ENCODE measurements at regions not wholly inside any gene's neighbourhood (a gene's known extent, or its start where the extent isn't known, plus 50 kb on each side); places are given as distances from the start of the nearest gene placed in this dataset.
"Not testable (repeated sequence)": the region's sequence is repeated elsewhere in the genome, so short reads cannot be mapped to it uniquely, and the experiment has no call there.

GRCh38 chr6:159522877-159523547 is 170.0 kb downstream of the SOD2 start:
- no peak for DNase-seq

GRCh38 chr6:159521962-159522361 is 171.1 kb downstream of the SOD2 start:
- no peak for DNase-seq

- DNase-seq: no peak
Observed at GRCh38 chr6:159520002-159520401, 173.0 kb downstream of the SOD2 start.

GRCh38 chr6:159515811-159516210 is 177.2 kb downstream of the SOD2 start:
- not testable (repeated sequence) for DNase-seq

GRCh38 chr6:159513914-159514313 is 179.1 kb downstream of the SOD2 start:
- no peak for DNase-seq

- no peak for DNase-seq
Observed at GRCh38 chr6:159513074-159513720, 179.8 kb downstream of the SOD2 start.

GRCh38 chr6:159512571-159512970 is 180.5 kb downstream of the SOD2 start:
- no peak for DNase-seq

GRCh38 chr6:159512104-159512503 is 180.9 kb downstream of the SOD2 start:
- no peak for DNase-seq

- no peak for DNase-seq
Observed at GRCh38 chr6:159510141-159510540, 182.9 kb downstream of the SOD2 start.

GRCh38 chr6:159508931-159509330 is 184.1 kb downstream of the SOD2 start:
- no peak for DNase-seq

- DNase-seq: no peak
Observed at GRCh38 chr6:159506048-159506447, 187.0 kb downstream of the SOD2 start.

GRCh38 chr6:159505140-159505922 is 187.7 kb downstream of the SOD2 start:
- DNase-seq: no peak

- DNase-seq: no peak
Observed at GRCh38 chr6:159501558-159501957, 191.5 kb downstream of the SOD2 start.

GRCh38 chr6:159499034-159499433 is 194.0 kb downstream of the SOD2 start:
- no peak for DNase-seq

GRCh38 chr6:159494586-159494972 is 198.5 kb downstream of the SOD2 start:
- DNase-seq: no peak

- no peak for DNase-seq
Observed at GRCh38 chr6:159493898-159494585, 199.0 kb downstream of the SOD2 start.

GRCh38 chr6:159493231-159493897 is 199.7 kb downstream of the SOD2 start:
- no peak for DNase-seq

- DNase-seq: no peak
Observed at GRCh38 chr6:159490298-159490937, 202.6 kb downstream of the SOD2 start.

- DNase-seq: no peak
Observed at GRCh38 chr6:159487636-159488035, 205.4 kb downstream of the SOD2 start.

GRCh38 chr6:159483259-159483658 is 209.8 kb downstream of the SOD2 start:
- no peak for DNase-seq

- no peak for DNase-seq
Observed at GRCh38 chr6:159481897-159482296, 211.1 kb downstream of the SOD2 start.

- no peak for DNase-seq
Observed at GRCh38 chr6:159480471-159480870, 212.6 kb downstream of the SOD2 start.

Measured in CD4-positive, alpha-beta T cell treated with Interleukin-12 subunit alpha and Interleukin-12 subunit beta, for 1 hour (primary cell).